SU-DHL-6 (cell line): ENCODE measurements at regions not wholly inside any gene's neighbourhood (a gene's known extent, or its start where the extent isn't known, plus 50 kb on each side); places are given as distances from the start of the nearest gene placed in this dataset.
"Not testable (repeated sequence)": the region's sequence is repeated elsewhere in the genome, so short reads cannot be mapped to it uniquely, and the experiment has no call there.

ENCODE experiments used
- EZH2phosphoT487 ChIP-seq: fragments of 200-600 bp; sonication (generic), shearing (Covaris generic); conservative IDR thresholded peaks from 2 replicates; pipeline ENCODE4 v1.6.1; 2018; ENCODE audit warnings: mild to moderate bottlenecking, antibody characterized with exemption, low read length, moderate library complexity, mixed read lengths
- TF ChIP-seq, protein P1 (sequence below): fragments of 200-600 bp; sonication (generic); IDR thresholded peaks from one replicate; pipeline ENCODE4 v1.5.1; 2017; ENCODE audit warnings: antibody characterized with exemption, mild to moderate bottlenecking, low read length, moderate library complexity; ENCODE audit not compliant: insufficient read depth, poor library complexity, severe bottlenecking

DNA sequence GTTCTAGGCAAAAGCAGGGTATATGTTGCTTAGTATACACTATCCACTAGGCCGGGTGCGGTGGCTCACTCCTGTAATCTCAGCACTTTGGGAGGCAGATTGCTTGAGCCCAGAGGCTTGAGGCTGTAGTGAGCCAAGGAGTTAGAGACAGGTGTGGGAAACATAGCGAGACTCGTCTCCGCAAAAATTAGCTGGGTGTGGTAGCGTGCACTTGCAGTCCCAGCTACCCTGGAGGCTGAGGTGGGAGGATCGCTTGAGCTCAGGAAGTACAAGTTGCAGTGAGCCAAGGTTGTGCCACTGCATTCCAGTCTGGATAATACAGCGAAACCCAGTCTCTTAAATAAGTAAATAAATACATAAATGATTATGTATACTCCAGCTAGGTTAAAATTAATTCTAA is 245.3 kb downstream of the GOLGA6L6 start:
- TF ChIP-seq, protein P1, sequence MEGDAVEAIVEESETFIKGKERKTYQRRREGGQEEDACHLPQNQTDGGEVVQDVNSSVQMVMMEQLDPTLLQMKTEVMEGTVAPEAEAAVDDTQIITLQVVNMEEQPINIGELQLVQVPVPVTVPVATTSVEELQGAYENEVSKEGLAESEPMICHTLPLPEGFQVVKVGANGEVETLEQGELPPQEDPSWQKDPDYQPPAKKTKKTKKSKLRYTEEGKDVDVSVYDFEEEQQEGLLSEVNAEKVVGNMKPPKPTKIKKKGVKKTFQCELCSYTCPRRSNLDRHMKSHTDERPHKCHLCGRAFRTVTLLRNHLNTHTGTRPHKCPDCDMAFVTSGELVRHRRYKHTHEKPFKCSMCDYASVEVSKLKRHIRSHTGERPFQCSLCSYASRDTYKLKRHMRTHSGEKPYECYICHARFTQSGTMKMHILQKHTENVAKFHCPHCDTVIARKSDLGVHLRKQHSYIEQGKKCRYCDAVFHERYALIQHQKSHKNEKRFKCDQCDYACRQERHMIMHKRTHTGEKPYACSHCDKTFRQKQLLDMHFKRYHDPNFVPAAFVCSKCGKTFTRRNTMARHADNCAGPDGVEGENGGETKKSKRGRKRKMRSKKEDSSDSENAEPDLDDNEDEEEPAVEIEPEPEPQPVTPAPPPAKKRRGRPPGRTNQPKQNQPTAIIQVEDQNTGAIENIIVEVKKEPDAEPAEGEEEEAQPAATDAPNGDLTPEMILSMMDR: not testable (repeated sequence)
- TF ChIP-seq EZH2phosphoT487: not testable (repeated sequence)
